HL-60 (cell line): ENCODE measurements at regions not wholly inside any gene's neighbourhood (a gene's known extent, or its start where the extent isn't known, plus 50 kb on each side); places are given as distances from the start of the nearest gene placed in this dataset.
A peak's percentile ranks its signal among the peaks of the same experiment; 100 is the strongest.
"Not testable (repeated sequence)": the region's sequence is repeated elsewhere in the genome, so short reads cannot be mapped to it uniquely, and the experiment has no call there.

Source experiments
- DNase-seq, 2 experiments: peaks; one replicate each; pipeline ENCODE4 v3.0.0-alpha.2; 2010 to 2020; ENCODE audit warnings: low read depth in 1 of 2, low spot score in 1 of 2
- H3K27ac ChIP-seq: fragments of 250-450 bp; sonication (Bioruptor Pico); replicated peaks from 2 replicates; pipeline ENCODE4 v1.5.1; 2020; ENCODE audit warnings: mild to moderate bottlenecking, moderate library complexity
- H3K27me3 ChIP-seq: fragments of 250-450 bp; sonication (Bioruptor Pico); 2 replicates; pipeline ENCODE4 v1.5.1; 2021; ENCODE audit warnings: mild to moderate bottlenecking, moderate library complexity; ENCODE audit not compliant: insufficient read depth, poor library complexity, severe bottlenecking
- H3K4me3 ChIP-seq: replicated peaks from 2 replicates; pipeline ENCODE4 v1.5.1; 2011; ENCODE audit warnings: mild to moderate bottlenecking, control low read depth, low read length; ENCODE audit not compliant: insufficient read depth
- GABPA ChIP-seq: IDR thresholded peaks from 2 replicates; pipeline ENCODE4 v1.6.1; 2012; ENCODE audit warnings: low read depth
- POLR2AphosphoS5 ChIP-seq: IDR thresholded peaks from 2 replicates; pipeline ENCODE4 v1.6.1; 2012; ENCODE audit warnings: low read depth
- SPI1 ChIP-seq: IDR thresholded peaks from 2 replicates; pipeline ENCODE4 v1.6.1; 2012; ENCODE audit warnings: low read depth, mild to moderate bottlenecking, borderline replicate concordance
- TF ChIP-seq, protein P1 (sequence below): IDR thresholded peaks from 2 replicates; pipeline ENCODE4 v1.6.1; 2012; ENCODE audit warnings: low read depth; ENCODE audit not compliant: insufficient replicate concordance
- TF ChIP-seq, protein P2 (sequence below): IDR thresholded peaks from one replicate; pipeline ENCODE4 v1.5.1; 2011; ENCODE audit warnings: low read length, control low read depth, inconsistent platforms; ENCODE audit not compliant: insufficient read depth

DNA sequence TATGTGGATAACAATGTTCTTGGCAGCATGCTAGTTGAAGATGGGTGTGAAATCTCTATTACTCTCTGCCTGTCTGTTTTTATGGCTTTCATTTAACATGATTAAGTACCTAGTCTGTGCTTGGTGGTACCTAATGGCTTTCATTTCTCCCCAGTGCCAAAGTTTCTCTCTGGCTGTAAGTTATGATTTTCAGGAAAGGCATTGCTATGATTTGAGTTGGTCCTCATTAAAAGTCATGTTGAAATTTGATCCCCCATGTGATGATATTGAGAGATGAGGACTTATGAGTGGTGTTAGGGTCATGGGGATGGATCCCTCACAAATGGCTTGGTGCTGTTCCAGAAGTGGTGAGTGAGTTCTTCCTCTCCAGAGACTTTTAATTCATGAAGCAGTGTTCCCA is 162.4 kb upstream of the IL15 start:
- Histone ChIP-seq H3K27ac (no peak overlapping the region), H3K27me3 (no peaks in the 10 kb centered on the region), H3K4me3 (no peak overlapping the region)
- TF ChIP-seq, protein P1, sequence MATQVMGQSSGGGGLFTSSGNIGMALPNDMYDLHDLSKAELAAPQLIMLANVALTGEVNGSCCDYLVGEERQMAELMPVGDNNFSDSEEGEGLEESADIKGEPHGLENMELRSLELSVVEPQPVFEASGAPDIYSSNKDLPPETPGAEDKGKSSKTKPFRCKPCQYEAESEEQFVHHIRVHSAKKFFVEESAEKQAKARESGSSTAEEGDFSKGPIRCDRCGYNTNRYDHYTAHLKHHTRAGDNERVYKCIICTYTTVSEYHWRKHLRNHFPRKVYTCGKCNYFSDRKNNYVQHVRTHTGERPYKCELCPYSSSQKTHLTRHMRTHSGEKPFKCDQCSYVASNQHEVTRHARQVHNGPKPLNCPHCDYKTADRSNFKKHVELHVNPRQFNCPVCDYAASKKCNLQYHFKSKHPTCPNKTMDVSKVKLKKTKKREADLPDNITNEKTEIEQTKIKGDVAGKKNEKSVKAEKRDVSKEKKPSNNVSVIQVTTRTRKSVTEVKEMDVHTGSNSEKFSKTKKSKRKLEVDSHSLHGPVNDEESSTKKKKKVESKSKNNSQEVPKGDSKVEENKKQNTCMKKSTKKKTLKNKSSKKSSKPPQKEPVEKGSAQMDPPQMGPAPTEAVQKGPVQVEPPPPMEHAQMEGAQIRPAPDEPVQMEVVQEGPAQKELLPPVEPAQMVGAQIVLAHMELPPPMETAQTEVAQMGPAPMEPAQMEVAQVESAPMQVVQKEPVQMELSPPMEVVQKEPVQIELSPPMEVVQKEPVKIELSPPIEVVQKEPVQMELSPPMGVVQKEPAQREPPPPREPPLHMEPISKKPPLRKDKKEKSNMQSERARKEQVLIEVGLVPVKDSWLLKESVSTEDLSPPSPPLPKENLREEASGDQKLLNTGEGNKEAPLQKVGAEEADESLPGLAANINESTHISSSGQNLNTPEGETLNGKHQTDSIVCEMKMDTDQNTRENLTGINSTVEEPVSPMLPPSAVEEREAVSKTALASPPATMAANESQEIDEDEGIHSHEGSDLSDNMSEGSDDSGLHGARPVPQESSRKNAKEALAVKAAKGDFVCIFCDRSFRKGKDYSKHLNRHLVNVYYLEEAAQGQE: no peak
- TF ChIP-seq SPI1 (no peak), GABPA (no peak), POLR2AphosphoS5 (no peak)
- TF ChIP-seq, protein P2, sequence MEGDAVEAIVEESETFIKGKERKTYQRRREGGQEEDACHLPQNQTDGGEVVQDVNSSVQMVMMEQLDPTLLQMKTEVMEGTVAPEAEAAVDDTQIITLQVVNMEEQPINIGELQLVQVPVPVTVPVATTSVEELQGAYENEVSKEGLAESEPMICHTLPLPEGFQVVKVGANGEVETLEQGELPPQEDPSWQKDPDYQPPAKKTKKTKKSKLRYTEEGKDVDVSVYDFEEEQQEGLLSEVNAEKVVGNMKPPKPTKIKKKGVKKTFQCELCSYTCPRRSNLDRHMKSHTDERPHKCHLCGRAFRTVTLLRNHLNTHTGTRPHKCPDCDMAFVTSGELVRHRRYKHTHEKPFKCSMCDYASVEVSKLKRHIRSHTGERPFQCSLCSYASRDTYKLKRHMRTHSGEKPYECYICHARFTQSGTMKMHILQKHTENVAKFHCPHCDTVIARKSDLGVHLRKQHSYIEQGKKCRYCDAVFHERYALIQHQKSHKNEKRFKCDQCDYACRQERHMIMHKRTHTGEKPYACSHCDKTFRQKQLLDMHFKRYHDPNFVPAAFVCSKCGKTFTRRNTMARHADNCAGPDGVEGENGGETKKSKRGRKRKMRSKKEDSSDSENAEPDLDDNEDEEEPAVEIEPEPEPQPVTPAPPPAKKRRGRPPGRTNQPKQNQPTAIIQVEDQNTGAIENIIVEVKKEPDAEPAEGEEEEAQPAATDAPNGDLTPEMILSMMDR: no peak
- no peak for DNase-seq

DNA sequence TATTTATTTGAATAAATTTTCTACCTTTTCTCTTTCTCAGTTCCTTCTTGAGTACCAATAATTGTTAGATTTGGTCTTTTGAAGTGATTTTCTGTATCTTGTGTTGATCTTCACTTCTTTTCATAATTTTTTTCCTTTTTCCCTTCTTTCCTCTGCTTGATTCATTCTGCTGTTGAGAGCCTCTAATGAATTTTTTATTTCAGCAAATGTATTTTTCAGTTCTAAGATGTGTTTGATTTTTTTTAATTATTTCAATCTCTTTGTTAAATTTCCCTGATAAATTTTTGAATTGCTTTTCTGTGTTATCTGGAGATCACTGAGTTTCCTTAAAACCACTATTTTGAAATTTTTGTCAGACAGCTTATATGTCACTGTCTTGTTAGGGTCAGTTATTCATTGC is 155.4 kb upstream of the IL15 start:
- TF ChIP-seq POLR2AphosphoS5 (no peak), SPI1 (no peak), GABPA (no peak)
- TF ChIP-seq, protein P2: no peak
- TF ChIP-seq, protein P1: no peak
- no peak overlapping the region for H3K27ac ChIP-seq
- H3K27me3 ChIP-seq: no peaks in the 10 kb centered on the region
- no peak overlapping the region for H3K4me3 ChIP-seq
- no peak for DNase-seq

DNA sequence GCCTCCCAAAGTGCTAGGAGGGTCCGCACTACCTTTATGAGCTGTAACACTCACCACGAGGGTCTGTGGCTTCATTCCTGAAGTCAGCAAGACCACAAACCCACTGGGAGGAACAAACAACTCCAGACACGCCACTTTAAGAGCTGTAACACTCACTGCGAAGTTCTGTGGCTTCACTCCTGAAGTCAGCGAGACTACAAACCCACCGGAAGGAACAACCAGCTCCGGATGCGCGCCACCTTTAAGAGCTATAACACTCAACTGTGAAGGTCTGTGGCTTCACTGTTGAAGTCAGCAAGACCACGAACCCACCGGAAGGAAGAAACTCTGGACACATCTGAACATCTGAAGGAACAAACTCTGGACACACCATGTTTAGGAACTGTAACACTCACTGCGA is 152.1 kb upstream of the IL15 start:
- 0 out of 2 replicates have a peak overlapping the region, but pooled peaks have one; percentile 23 for H3K27ac ChIP-seq
- H3K4me3 ChIP-seq, H3K27me3 ChIP-seq: not testable (repeated sequence)
- TF ChIP-seq GABPA: peak; percentile 31; the same call in 1 of the 2 replicates
- DNase-seq: peak in 1 of 2 experiments; percentile 42

DNA sequence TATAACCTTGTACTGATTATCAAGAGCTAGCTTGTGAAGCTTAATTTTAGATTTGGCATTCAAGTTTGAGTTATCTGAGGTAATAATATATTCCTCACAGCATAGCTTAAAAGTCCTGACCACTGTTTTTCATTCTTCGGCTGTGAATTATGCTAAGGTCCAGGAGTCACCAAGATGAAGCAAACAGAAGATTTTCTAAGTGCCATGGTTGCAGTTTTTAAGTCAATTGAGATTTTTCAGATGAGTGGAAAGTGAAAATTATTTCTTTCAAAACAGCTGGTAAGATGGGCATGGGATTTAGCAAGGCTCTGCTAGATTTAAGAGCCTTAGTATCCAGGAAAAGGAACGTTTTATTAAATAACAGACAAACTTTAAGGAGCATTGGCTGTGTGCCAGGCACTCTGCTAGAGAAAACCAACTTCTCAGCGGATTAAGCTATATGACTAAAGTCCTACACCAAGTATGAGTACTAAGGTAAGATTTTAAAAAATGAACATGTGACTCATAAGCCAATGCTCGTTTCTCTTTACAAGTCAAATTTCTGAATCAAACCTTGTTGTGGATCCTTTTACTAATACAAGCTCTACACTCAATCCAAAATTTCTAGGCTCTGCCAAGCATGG is 149.9 kb upstream of the IL15 start:
- Histone ChIP-seq H3K4me3 (no peak overlapping the region), H3K27me3 (no peaks in the 10 kb centered on the region), H3K27ac (no peak overlapping the region)
- no peak for DNase-seq
- no peak for TF ChIP-seq GABPA
- no peak for TF ChIP-seq POLR2AphosphoS5
- TF ChIP-seq, protein P2: no peak
- TF ChIP-seq, protein P1: no peak
- TF ChIP-seq SPI1: no peak
